ENCODE measurements at regions not wholly inside any gene's neighbourhood (a gene's known extent, or its start where the extent isn't known, plus 50 kb on each side); places are given as distances from the start of the nearest gene placed in this dataset.

DNA sequence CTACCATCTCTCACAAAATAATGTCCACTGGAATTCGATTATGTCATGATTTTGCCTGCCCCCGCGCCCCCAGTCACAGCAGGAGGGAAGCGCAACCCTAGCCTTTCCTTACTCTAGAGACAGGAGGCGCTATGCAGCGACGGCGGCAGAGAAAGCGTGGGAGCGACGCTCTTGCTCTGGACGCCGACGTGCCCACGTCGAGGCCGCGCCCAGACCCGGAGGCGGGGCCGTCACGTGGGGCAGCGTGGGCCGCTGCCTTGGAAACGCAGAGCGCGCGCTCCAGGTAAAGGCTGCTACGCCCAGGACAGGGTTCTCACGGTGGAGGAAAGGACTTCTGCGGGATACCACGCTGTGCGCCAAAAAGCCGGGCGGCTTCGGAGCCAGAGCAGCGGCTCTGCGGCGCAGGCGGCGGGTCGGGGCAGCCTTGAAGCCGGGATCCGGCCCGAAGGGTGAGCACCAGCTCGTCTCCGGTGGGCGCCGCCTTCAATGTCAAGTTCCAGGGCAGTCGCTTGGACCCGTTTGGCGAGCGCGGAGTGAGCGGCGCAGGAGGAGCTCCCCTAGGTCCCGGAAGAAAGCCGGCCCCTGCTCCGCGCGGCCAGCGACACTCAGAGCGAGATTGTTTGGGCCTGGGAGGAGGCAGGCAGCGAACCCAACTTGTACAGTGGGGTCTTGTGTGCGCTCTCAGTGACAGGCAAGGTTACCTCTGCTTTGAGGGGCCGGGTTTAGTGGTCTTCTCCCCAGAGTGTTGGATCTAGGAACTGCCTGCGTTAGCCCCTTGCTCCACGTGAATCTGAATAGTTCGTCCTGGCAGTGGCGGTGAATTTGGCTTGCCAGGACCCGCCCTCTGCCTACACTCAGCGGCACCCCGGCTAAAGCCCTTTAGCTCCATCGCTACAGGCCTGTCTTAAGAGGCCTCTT lies 121.7 kb downstream of the MRPL57 start (continued):
- TF ChIP-seq ZNF260 (CRISPR knock-in tag; IDR thresholded peaks at IDR 0.05; ENCODE audit: borderline replicate concordance, low read depth): no peak
- TF ChIP-seq NCOA1 (CRISPR knock-in tag; IDR thresholded peaks at IDR 0.05): no peak
- TF ChIP-seq MAFG (CRISPR knock-in tag; IDR thresholded peaks at IDR 0.05): no peak
- TF ChIP-seq CREM (IDR thresholded peaks at IDR 0.05): peak; percentile 69
- TF ChIP-seq CREM (CRISPR knock-in tag; IDR thresholded peaks at IDR 0.05): 0 out of 2 replicates have a peak, but pooled peaks have one; percentile 19
- TF ChIP-seq RBM22 (optimal IDR thresholded peaks at IDR 0.05; ENCODE audit: low read length): no peak
- peak; percentile 71; the same call in 1 of the 2 replicates for TF ChIP-seq ZNF235 (CRISPR knock-in tag; IDR thresholded peaks at IDR 0.05; ENCODE audit: borderline replicate concordance)
- peak; percentile 57; the same call in 1 of the 2 replicates for TF ChIP-seq ZNF510 (CRISPR knock-in tag; IDR thresholded peaks at IDR 0.05; ENCODE audit: low read depth)
- TF ChIP-seq, protein P1, sequence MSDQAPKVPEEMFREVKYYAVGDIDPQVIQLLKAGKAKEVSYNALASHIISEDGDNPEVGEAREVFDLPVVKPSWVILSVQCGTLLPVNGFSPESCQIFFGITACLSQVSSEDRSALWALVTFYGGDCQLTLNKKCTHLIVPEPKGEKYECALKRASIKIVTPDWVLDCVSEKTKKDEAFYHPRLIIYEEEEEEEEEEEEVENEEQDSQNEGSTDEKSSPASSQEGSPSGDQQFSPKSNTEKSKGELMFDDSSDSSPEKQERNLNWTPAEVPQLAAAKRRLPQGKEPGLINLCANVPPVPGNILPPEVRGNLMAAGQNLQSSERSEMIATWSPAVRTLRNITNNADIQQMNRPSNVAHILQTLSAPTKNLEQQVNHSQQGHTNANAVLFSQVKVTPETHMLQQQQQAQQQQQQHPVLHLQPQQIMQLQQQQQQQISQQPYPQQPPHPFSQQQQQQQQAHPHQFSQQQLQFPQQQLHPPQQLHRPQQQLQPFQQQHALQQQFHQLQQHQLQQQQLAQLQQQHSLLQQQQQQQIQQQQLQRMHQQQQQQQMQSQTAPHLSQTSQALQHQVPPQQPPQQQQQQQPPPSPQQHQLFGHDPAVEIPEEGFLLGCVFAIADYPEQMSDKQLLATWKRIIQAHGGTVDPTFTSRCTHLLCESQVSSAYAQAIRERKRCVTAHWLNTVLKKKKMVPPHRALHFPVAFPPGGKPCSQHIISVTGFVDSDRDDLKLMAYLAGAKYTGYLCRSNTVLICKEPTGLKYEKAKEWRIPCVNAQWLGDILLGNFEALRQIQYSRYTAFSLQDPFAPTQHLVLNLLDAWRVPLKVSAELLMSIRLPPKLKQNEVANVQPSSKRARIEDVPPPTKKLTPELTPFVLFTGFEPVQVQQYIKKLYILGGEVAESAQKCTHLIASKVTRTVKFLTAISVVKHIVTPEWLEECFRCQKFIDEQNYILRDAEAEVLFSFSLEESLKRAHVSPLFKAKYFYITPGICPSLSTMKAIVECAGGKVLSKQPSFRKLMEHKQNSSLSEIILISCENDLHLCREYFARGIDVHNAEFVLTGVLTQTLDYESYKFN (CRISPR knock-in tag; conservative IDR thresholded peaks at IDR 0.05): peak; percentile 45; the same call in 1 of the 2 replicates
- no peak for TF ChIP-seq DPF2 (CRISPR knock-in tag; IDR thresholded peaks at IDR 0.05; ENCODE audit: borderline replicate concordance, low read depth)
- TF ChIP-seq, protein P2, sequence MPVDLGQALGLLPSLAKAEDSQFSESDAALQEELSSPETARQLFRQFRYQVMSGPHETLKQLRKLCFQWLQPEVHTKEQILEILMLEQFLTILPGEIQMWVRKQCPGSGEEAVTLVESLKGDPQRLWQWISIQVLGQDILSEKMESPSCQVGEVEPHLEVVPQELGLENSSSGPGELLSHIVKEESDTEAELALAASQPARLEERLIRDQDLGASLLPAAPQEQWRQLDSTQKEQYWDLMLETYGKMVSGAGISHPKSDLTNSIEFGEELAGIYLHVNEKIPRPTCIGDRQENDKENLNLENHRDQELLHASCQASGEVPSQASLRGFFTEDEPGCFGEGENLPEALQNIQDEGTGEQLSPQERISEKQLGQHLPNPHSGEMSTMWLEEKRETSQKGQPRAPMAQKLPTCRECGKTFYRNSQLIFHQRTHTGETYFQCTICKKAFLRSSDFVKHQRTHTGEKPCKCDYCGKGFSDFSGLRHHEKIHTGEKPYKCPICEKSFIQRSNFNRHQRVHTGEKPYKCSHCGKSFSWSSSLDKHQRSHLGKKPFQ (CRISPR knock-in tag; IDR thresholded peaks at IDR 0.05; ENCODE audit: insufficient replicate concordance): peak; percentile 41
- TF ChIP-seq, protein P3, sequence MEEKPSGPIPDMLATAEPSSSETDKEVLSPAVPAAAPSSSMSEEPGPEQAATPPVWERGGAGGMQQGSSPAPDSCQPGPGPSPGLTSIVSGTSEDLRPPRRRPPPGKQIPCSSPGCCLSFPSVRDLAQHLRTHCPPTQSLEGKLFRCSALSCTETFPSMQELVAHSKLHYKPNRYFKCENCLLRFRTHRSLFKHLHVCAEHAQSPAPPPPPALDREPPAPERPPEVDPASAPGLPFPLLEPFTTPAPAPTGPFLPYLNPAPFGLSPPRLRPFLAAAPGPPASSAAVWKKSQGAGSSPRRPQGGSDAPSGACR (CRISPR knock-in tag; IDR thresholded peaks at IDR 0.05): peak; percentile 54; the same call in 1 of the 2 replicates
- TF ChIP-seq ZNF44 (CRISPR knock-in tag; IDR thresholded peaks at IDR 0.05): 0 out of 2 replicates have a peak, but pooled peaks have one; percentile 40
- peak; percentile 74; the same call in 1 of the 2 replicates for TF ChIP-seq ZNF335 (CRISPR knock-in tag; IDR thresholded peaks at IDR 0.05)
- TF ChIP-seq ZNF431 (CRISPR knock-in tag; IDR thresholded peaks at IDR 0.05; ENCODE audit: borderline replicate concordance, low read depth): no peak; the same call in 1 of the 2 replicates
- TF ChIP-seq ZNF501 (CRISPR knock-in tag; IDR thresholded peaks at IDR 0.05): peak; percentile 68; the same call in 1 of the 2 replicates
- TF ChIP-seq, protein P4, sequence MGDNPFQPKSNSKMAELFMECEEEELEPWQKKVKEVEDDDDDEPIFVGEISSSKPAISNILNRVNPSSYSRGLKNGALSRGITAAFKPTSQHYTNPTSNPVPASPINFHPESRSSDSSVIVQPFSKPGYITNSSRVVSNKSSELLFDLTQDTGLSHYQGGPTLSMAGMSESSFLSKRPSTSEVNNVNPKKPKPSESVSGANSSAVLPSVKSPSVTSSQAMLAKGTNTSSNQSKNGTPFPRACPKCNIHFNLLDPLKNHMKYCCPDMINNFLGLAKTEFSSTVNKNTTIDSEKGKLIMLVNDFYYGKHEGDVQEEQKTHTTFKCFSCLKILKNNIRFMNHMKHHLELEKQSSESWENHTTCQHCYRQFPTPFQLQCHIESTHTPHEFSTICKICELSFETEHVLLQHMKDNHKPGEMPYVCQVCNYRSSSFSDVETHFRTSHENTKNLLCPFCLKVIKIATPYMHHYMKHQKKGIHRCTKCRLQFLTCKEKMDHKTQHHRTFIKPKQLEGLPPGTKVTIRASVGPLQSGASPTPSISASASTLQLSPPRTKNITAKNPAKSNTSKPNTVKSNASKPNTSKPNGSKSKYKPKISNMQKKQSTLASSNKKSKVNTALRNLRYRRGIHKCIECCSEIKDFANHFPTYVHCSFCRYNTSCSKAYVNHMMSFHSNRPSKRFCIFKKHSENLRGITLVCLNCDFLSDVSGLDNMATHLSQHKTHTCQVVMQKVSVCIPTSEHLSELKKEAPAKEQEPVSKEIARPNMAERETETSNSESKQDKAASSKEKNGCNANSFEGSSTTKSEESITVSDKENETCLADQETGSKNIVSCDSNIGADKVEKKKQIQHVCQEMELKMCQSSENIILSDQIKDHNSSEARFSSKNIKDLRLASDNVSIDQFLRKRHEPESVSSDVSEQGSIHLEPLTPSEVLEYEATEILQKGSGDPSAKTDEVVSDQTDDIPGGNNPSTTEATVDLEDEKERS (CRISPR knock-in tag; IDR thresholded peaks at IDR 0.05): no peak
